Chondrocyte (in vitro differentiated cells): ENCODE measurements at regions not wholly inside any gene's neighbourhood (a gene's known extent, or its start where the extent isn't known, plus 50 kb on each side); places are given as distances from the start of the nearest gene placed in this dataset.

Experiments used
- DNase-seq: peaks from one replicate; pipeline ENCODE4 v3.0.0; 2021; ENCODE audit warnings: mixed read lengths, low spot score
- H3K27ac Mint-ChIP-seq: one replicate; pipeline ENCODE4 v1.8.0; 2021; ENCODE audit warnings: mild to moderate bottlenecking, moderate library complexity, mixed read lengths; ENCODE audit not compliant: unreplicated experiment
- H3K27me3 Mint-ChIP-seq: 2 replicates; pipeline ENCODE4 v1.8.0; 2021; ENCODE audit warnings: low read depth, mixed read lengths
- H3K36me3 Mint-ChIP-seq: 2 replicates; pipeline ENCODE4 v1.8.0; 2021; ENCODE audit warnings: low read depth, mixed read lengths
- H3K4me1 Mint-ChIP-seq: 2 replicates; pipeline ENCODE4 v1.8.0; 2021; ENCODE audit warnings: low read depth, mild to moderate bottlenecking, mixed read lengths
- H3K4me3 Mint-ChIP-seq: one replicate; pipeline ENCODE4 v1.8.0; 2021; ENCODE audit warnings: mild to moderate bottlenecking, moderate library complexity, mixed read lengths; ENCODE audit not compliant: unreplicated experiment
- H3K9me3 Mint-ChIP-seq: 2 replicates; pipeline ENCODE4 v1.8.0; 2021; ENCODE audit warnings: low read depth, mixed read lengths
- CTCF ChIP-seq: fragments of 200-600 bp; sonication (generic); IDR thresholded peaks from 2 replicates; pipeline ENCODE4 v1.5.0; 2021; ENCODE audit warnings: antibody characterized with exemption, mild to moderate bottlenecking, moderate library complexity

DNA sequence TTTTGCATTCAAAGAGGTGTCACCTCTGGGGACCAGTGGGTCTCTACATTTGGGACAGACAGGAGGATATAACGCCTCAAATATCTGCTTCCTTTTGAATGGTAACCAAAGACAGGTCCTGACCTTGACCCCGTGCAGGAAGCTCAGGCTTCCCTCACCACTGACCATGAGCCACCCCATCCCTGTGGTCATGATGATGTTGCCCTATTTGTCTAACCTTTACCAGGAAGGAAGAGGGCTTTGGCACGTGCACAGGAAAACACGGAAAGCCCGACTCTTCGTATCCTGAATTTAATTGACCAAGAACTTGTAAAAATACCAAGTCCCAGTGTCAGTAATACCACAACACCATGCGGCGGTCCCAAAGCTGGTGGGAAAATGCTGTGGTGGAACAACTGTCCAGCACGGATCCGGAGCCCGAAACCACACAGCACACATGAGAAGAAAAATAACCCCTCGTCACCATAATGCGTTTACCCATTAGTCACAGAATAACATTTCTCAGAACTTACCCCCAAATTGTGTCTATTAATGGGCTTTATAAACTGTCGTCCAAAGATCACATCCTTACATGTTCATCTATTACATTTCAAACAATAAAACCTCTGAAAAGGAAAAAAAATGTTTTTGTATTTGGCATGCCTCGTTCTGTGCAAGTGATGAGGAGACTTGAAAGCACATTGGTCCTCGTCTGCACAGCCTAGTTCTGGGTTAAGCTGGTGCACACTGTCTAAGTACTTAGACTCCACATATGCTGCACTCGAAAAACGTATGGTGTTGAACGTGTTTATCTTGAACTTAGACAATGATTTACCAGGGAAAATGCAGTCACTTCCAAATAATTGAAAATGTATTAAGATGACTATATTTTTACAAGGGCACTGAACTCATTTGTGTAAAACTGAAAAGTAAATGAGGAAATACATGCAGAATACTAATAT lies 118.9 kb upstream of the IGF1R start:
- peaks cover 26% of the 10 kb centered on the region for H3K27me3 Mint-ChIP-seq

DNA sequence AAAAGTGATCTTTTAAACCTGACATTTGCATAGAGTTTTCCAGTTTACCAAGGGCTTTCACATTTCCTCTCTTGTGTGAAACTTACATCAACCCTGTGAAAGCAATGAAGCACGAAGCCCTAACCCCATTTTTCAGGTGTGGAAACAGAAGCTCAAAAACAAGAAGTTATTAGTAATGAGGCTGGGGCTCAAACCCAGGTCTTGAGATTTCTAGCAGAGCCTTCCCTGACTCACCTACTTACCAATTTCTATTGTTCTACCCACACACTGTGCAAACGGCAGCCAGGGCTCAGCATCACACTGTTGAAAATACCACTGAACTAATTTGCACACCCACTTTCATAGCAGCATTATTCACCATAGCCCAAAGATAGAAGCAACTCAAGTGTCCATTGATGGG lies 117.8 kb upstream of the IGF1R start:
- H3K27ac Mint-ChIP-seq = no peak overlapping the region
- no peaks in the 10 kb centered on the region for H3K9me3 Mint-ChIP-seq
- peaks cover 26% of the 10 kb centered on the region for H3K27me3 Mint-ChIP-seq
- peaks cover 3% of the 10 kb centered on the region for H3K4me1 Mint-ChIP-seq
- no peak overlapping the region for H3K4me3 Mint-ChIP-seq
- no peak for TF ChIP-seq CTCF
- no peaks in the 10 kb centered on the region for H3K36me3 Mint-ChIP-seq
- no peak for DNase-seq

More for the DNA sequence above, 118.9 kb upstream of the IGF1R start:
- Mint-ChIP-seq H3K27ac (no peak overlapping the region), H3K4me3 (no peak overlapping the region), H3K9me3 (no peaks in the 10 kb centered on the region), H3K4me1 (peaks cover 14% of the 10 kb centered on the region), H3K36me3 (no peaks in the 10 kb centered on the region)
- no peak for DNase-seq
- TF ChIP-seq CTCF = no peak

GRCh38 chr15:98532063-98532462 lies 116.3 kb upstream of the IGF1R start:
- no peaks in the 10 kb centered on the region for H3K4me1 Mint-ChIP-seq
- no peak overlapping the region for H3K4me3 Mint-ChIP-seq

GRCh38 chr15:98536976-98537375 lies 111.4 kb upstream of the IGF1R start:
- TF ChIP-seq CTCF = no peak
- Mint-ChIP-seq H3K4me1 (no peaks in the 10 kb centered on the region), H3K4me3 (no peak overlapping the region), H3K36me3 (no peaks in the 10 kb centered on the region), H3K27me3 (peaks cover 30% of the 10 kb centered on the region), H3K9me3 (no peaks in the 10 kb centered on the region), H3K27ac (no peak overlapping the region)
- DNase-seq = no peak

More at GRCh38 chr15:98532063-98532462, 116.3 kb upstream of the IGF1R start:
- no peak for DNase-seq
- Mint-ChIP-seq H3K36me3 (no peaks in the 10 kb centered on the region), H3K27ac (no peak overlapping the region), H3K9me3 (no peaks in the 10 kb centered on the region), H3K27me3 (peaks cover 31% of the 10 kb centered on the region)
- TF ChIP-seq CTCF = no peak

DNA sequence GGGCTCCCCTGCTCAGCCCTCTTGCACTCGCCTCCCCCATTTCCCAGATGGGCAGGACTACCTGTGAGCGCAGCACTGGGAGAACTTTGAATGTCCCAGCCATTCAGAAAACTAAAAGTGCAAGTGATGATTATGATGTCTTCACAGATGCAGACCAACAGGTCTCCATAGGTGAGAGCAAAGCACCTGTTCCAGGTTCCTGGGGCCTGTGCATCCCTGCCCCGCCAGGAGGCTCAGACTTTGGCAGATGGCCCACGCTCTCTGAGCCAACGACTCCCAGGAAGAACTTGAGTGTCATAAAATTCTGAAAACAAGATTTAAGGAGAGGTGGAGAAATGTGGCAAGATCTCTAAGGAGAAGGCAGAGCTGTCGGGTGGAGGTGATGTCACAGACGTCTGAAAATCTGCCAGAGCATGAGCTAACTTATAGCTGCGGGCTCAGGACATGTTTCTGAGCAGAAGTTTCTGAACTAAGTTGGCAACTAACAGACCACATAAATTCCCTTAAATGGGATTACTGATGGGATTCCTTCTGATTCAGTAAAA lies 110.8 kb upstream of the IGF1R start:
- Mint-ChIP-seq H3K27ac (no peak overlapping the region), H3K4me1 (no peaks in the 10 kb centered on the region), H3K27me3 (peaks cover 30% of the 10 kb centered on the region)

More for the DNA sequence above, 110.8 kb upstream of the IGF1R start:
- no peak for TF ChIP-seq CTCF
- H3K36me3 Mint-ChIP-seq = no peaks in the 10 kb centered on the region
- no peaks in the 10 kb centered on the region for H3K9me3 Mint-ChIP-seq
- H3K4me3 Mint-ChIP-seq = no peak overlapping the region
- no peak for DNase-seq
